Suprapubic skin (tissue), 4 donors: ENCODE measurements at regions not wholly inside any gene's neighbourhood (a gene's known extent, or its start where the extent isn't known, plus 50 kb on each side); places are given as distances from the start of the nearest gene placed in this dataset.

Experiments used
- CTCF ChIP-seq, 2 donors: fragments of 200-600 bp in 1 of 2; fragments of 450-650 bp in 1 of 2; sonication (generic) in 1 of 2; IDR thresholded peaks; one replicate each; pipeline ENCODE4 v1.5.1; 2016 to 2019; ENCODE audit warnings: antibody characterized with exemption in 2 of 2, mild to moderate bottlenecking in 1 of 2, moderate library complexity in 1 of 2
- POLR2A ChIP-seq, 2 donors: fragments of 450-650 bp; IDR thresholded peaks; one replicate each; pipeline ENCODE4 v1.6.1; 2017; ENCODE audit warnings: antibody characterized with exemption in 2 of 2, mild to moderate bottlenecking in 2 of 2, moderate library complexity in 2 of 2
- POLR2AphosphoS5 ChIP-seq, 3 donors: sonication (generic); formaldehyde crosslinking; IDR thresholded peaks; one replicate each; pipeline ENCODE4 v1.6.1; 2017; ENCODE audit warnings: antibody characterized with exemption in 3 of 3

- TF ChIP-seq CTCF (IDR thresholded peaks at IDR 0.05) (no peak), POLR2AphosphoS5 (IDR thresholded peaks at IDR 0.05) (no peak), POLR2A (IDR thresholded peaks at IDR 0.05) (no peak)
Observed at GRCh38 chr21:38037416-38037815, 121.2 kb upstream of the KCNJ6 start.
